Subcutaneous abdominal adipose tissue (tissue), 5 donors: ENCODE measurements at regions not wholly inside any gene's neighbourhood (a gene's known extent, or its start where the extent isn't known, plus 50 kb on each side); places are given as distances from the start of the nearest gene placed in this dataset.

ENCODE experiments used
- H3K27ac ChIP-seq: one replicate; pipeline ENCODE4 v1.7.0; 2013; ENCODE audit warnings: low read depth, mild to moderate bottlenecking, inconsistent platforms, low read length, moderate library complexity
- H3K27me3 ChIP-seq, 5 donors: one replicate each; pipeline ENCODE4 v1.7.0; 2013; ENCODE audit warnings: low read length in 5 of 5, inconsistent platforms in 1 of 5; ENCODE audit not compliant: control insufficient read depth in 5 of 5, insufficient read depth in 4 of 5
- H3K36me3 ChIP-seq, 5 donors: one replicate each; pipeline ENCODE4 v1.7.0; 2013; ENCODE audit warnings: low read length in 5 of 5; ENCODE audit not compliant: control insufficient read depth in 5 of 5, insufficient read depth in 5 of 5
- H3K4me1 ChIP-seq, 5 donors: one replicate each; pipeline ENCODE4 v1.7.0; 2013; ENCODE audit warnings: low read length in 5 of 5, mild to moderate bottlenecking in 3 of 5, moderate library complexity in 1 of 5; ENCODE audit not compliant: control insufficient read depth in 5 of 5, insufficient read depth in 5 of 5
- H3K4me3 ChIP-seq, 5 donors: one replicate each; pipeline ENCODE4 v1.7.0; 2013; ENCODE audit warnings: low read length in 5 of 5, low read depth in 1 of 5
- H3K9ac ChIP-seq, 5 donors: one replicate each; pipeline ENCODE4 v1.7.0; 2013; ENCODE audit warnings: low read length in 5 of 5, mild to moderate bottlenecking in 4 of 5, moderate library complexity in 3 of 5
- H3K9me3 ChIP-seq, 5 donors: one replicate each; pipeline ENCODE4 v1.7.0; 2013; ENCODE audit warnings: low read length in 5 of 5; ENCODE audit not compliant: control insufficient read depth in 5 of 5
- donor health status: healthy.
- donor health status: healthy.
- donor health status: healthy.
- donor health status: healthy.
- donor health status: healthy.

DNA sequence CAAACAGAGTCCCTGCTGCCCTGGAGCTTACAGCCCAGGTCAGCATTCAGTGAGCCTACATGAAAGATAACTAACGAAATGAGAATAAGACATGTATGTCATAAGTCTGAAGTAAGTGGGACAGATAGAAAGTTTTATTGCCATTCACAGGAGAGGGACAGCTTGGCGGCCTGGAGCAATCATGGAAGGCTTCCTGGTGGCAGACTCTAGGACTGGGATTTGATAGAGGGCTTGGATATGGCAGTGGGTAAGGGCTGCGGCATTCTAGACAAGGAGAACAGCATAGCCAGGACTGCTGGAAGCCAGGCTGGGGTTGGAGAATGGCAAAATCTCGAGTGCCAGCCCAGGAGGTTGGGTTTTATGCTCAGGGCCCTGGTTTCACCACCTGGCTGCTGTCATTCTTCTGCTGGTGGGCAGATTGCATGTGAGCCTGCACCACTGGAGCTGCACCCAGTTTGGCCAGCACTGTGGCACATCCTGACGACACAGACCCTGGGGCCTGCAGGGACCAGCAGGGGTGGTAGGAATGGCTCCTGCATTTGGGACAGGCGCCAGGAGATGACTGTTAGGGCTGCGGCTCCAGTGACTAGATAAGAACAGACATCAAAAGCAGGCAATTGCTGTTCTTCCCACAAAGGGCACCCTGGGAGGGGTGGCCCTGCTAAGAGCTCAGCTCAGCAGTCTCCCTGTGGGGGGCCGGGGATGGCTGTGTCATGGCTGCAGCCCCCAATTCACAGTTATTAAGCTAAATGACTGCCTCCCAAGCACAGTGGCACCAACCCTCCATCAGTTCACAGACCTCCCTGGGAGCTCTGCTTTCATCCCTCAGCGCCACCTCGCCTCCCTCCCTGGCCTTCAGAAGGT, 161.1 kb downstream of the RPS24 start:
- Histone ChIP-seq H3K27me3 (no peaks in the 10 kb centered on the region), H3K27ac (no peak overlapping the region), H3K4me1 (peaks cover 0 to 3% (median 0%) of the 10 kb centered on the region in 5 donors), H3K36me3 (no peaks in the 10 kb centered on the region), H3K9me3 (peaks cover 2 to 10% (median 4%) of the 10 kb centered on the region in 5 donors), H3K4me3 (no peak overlapping the region), H3K9ac (no peak overlapping the region)

- H3K4me3 ChIP-seq: no peak overlapping the region
- no peaks in the 10 kb centered on the region for H3K27me3 ChIP-seq
- H3K27ac ChIP-seq: no peak overlapping the region
- H3K9ac ChIP-seq: no peak overlapping the region
- H3K36me3 ChIP-seq: no peaks in the 10 kb centered on the region
- H3K9me3 ChIP-seq: peaks cover 2 to 10% (median 4%) of the 10 kb centered on the region in 5 donors
- no peaks in the 10 kb centered on the region for H3K4me1 ChIP-seq
Measured at GRCh38 chr10:78196396-78196795, 162.7 kb downstream of the RPS24 start.

DNA sequence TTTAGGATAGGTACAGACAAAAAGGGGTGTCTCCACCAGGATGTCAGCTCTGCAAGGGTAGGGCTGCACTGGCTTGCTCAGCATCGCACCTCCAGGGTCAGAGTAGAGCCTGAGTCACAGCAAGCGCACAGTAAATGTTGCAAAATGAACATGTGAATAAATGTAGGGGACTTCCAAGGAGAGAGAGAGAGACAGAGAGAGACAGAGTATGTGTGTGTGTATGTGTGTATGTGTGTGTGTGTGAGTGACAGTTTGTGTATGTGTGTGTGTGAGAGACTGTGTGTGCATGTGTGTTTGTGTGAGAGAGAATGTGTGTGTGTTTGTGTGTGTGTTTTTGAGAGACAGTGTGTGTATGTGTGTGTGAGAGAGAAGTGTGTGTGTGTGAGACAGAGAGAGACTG, 163.3 kb downstream of the RPS24 start:
- Histone ChIP-seq H3K4me1 (no peaks in the 10 kb centered on the region), H3K9ac (no peak overlapping the region), H3K36me3 (no peaks in the 10 kb centered on the region), H3K27ac (no peak overlapping the region), H3K4me3 (no peak overlapping the region), H3K27me3 (no peaks in the 10 kb centered on the region), H3K9me3 (peaks cover 2 to 10% (median 4%) of the 10 kb centered on the region in 5 donors)

DNA sequence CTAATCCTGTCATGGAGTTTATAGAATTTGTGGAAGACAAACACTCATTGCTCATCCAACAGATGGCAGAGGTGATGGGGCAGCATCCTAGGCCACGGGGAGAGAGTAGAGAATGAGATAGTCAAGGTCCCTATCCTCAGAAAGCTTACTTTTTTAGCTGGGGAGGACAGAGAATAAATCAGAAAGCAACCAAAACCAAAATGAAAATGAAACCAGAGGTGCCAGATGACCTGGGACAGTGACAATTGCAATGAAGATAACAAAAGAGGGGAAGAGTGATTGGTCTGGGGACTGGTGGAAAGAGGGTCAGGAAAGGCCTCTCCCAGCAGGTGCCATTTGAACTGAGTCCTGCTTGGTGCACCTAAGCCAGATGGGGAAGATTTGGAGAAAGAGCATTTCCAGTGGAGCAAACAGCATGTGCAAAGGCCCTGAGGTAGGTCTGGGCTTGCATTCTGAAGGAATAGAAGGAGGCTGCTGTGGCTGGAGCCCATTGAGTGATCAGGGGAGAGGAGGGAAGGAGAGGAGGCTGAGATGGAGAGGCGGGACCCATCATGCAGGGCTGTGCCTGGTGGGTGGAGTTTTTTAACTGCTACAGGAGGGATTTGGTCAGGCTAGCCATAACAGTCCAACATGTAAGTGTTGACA, 164.1 kb downstream of the RPS24 start:
- Histone ChIP-seq H3K9ac (no peak overlapping the region), H3K36me3 (no peaks in the 10 kb centered on the region), H3K27me3 (no peaks in the 10 kb centered on the region), H3K9me3 (peaks cover 2 to 10% (median 4%) of the 10 kb centered on the region in 5 donors), H3K4me3 (no peak overlapping the region), H3K27ac (no peak overlapping the region), H3K4me1 (no peaks in the 10 kb centered on the region)

GRCh38 chr10:78199005-78199725, 165.5 kb downstream of the RPS24 start:
- H3K27ac ChIP-seq: no peak overlapping the region

GRCh38 chr10:78199759-78200158, 166.1 kb downstream of the RPS24 start:
- H3K4me3 ChIP-seq: no peak overlapping the region
- H3K9me3 ChIP-seq: peaks cover 0 to 4% (median 0%) of the 10 kb centered on the region in 5 donors
- H3K27me3 ChIP-seq: no peaks in the 10 kb centered on the region
- no peak overlapping the region for H3K9ac ChIP-seq
- no peaks in the 10 kb centered on the region for H3K36me3 ChIP-seq
- peaks cover 0 to 6% (median 3%) of the 10 kb centered on the region in 5 donors for H3K4me1 ChIP-seq
- no peak overlapping the region for H3K27ac ChIP-seq

More at GRCh38 chr10:78199005-78199725, 165.5 kb downstream of the RPS24 start:
- Histone ChIP-seq H3K4me1 (peaks cover 0 to 4% (median under 1%) of the 10 kb centered on the region in 5 donors), H3K9me3 (peaks cover 0 to 4% (median 0%) of the 10 kb centered on the region in 5 donors), H3K9ac (no peak overlapping the region), H3K4me3 (no peak overlapping the region), H3K36me3 (no peaks in the 10 kb centered on the region), H3K27me3 (no peaks in the 10 kb centered on the region)

DNA sequence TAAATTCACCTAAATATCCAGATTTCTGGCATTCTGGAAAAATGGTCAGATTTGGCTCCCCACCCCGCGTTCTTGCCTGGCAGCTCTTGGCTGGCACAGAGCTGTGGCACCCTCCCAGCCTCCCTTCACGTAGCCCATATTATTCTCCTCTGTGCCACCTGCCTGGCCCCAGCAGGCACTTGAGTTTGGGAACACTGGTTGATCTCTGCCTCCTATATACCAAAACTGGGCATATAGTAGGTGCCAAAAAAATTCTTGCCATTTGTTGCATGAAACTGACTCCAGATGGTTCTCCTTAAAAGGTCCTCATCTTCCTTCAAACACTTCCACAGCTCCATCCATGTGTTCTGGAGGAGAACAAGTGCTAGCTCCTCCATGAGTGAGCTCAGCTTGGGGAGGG, 167.0 kb downstream of the RPS24 start:
- Histone ChIP-seq H3K36me3 (no peaks in the 10 kb centered on the region), H3K4me3 (no peak overlapping the region), H3K4me1 (peaks cover 0 to 6% (median 3%) of the 10 kb centered on the region in 5 donors), H3K27ac (no peak overlapping the region), H3K9me3 (peaks cover 0 to 4% (median 0%) of the 10 kb centered on the region in 5 donors), H3K9ac (no peak overlapping the region), H3K27me3 (no peaks in the 10 kb centered on the region)

GRCh38 chr10:78202386-78202785, 168.7 kb downstream of the RPS24 start:
- Histone ChIP-seq H3K27me3 (no peaks in the 10 kb centered on the region), H3K4me3 (no peak overlapping the region), H3K4me1 (peaks cover 0 to 6% (median 3%) of the 10 kb centered on the region in 5 donors), H3K36me3 (no peaks in the 10 kb centered on the region), H3K9me3 (peaks cover 0 to 4% (median 0%) of the 10 kb centered on the region in 5 donors), H3K27ac (no peak overlapping the region), H3K9ac (no peak overlapping the region)

GRCh38 chr10:78203915-78204818, 170.5 kb downstream of the RPS24 start:
- Histone ChIP-seq H3K4me1 (peaks cover 0 to 6% (median 3%) of the 10 kb centered on the region in 5 donors), H3K27me3 (no peaks in the 10 kb centered on the region), H3K36me3 (no peaks in the 10 kb centered on the region), H3K4me3 (no peak overlapping the region), H3K9ac (no peak overlapping the region), H3K9me3 (no peaks in the 10 kb centered on the region), H3K27ac (no peak overlapping the region)
